GM23248 (cell line): ENCODE measurements at regions not wholly inside any gene's neighbourhood (a gene's known extent, or its start where the extent isn't known, plus 50 kb on each side); places are given as distances from the start of the nearest gene placed in this dataset.
"Not testable (repeated sequence)": the region's sequence is repeated elsewhere in the genome, so short reads cannot be mapped to it uniquely, and the experiment has no call there.

Experiments used
- DNase-seq: peaks from one replicate; pipeline ENCODE4 v3.0.0-alpha.2; 2015
- H2AFZ ChIP-seq: fragments of 200-600 bp; sonication (generic); 2 replicates; pipeline ENCODE4 v1.6.1; 2016; ENCODE audit warnings: antibody characterized with exemption
- H3F3A ChIP-seq: fragments of 200-600 bp; sonication (generic); 2 replicates; pipeline ENCODE4 v1.6.1; 2016; ENCODE audit warnings: mild to moderate bottlenecking, antibody characterized with exemption, mixed run types; ENCODE audit not compliant: insufficient read depth
- H3K27ac ChIP-seq: fragments of 200-600 bp; sonication (generic); 2 replicates; pipeline ENCODE4 v1.5.1; 2016; ENCODE audit warnings: mild to moderate bottlenecking
- H3K27me3 ChIP-seq: fragments of 200-600 bp; sonication (generic); replicated peaks from 2 replicates; pipeline ENCODE4 v1.6.1; 2016; ENCODE audit warnings: mild to moderate bottlenecking; ENCODE audit not compliant: insufficient read depth
- H3K36me3 ChIP-seq: fragments of 200-600 bp; sonication (generic); 2 replicates; pipeline ENCODE4 v1.6.1; 2016; ENCODE audit warnings: low read depth, mild to moderate bottlenecking
- H3K4me1 ChIP-seq: fragments of 200-600 bp; sonication (generic); 2 replicates; pipeline ENCODE4 v1.6.1; 2016; ENCODE audit warnings: mild to moderate bottlenecking; ENCODE audit not compliant: insufficient read depth
- H3K4me2 ChIP-seq: fragments of 200-600 bp; sonication (generic); one replicate; pipeline ENCODE4 v1.6.1; 2016; ENCODE audit warnings: mild to moderate bottlenecking; ENCODE audit not compliant: unreplicated experiment
- H3K4me3 ChIP-seq: fragments of 200-600 bp; sonication (generic); 2 replicates; pipeline ENCODE4 v1.5.1; 2016; ENCODE audit warnings: mild to moderate bottlenecking
- H3K79me2 ChIP-seq: fragments of 200-600 bp; sonication (generic); 2 replicates; pipeline ENCODE4 v1.6.1; 2016; ENCODE audit warnings: mild to moderate bottlenecking; ENCODE audit not compliant: insufficient read depth
- H3K9ac ChIP-seq: fragments of 200-600 bp; sonication (generic); 2 replicates; pipeline ENCODE4 v1.6.1; 2016; ENCODE audit warnings: mild to moderate bottlenecking
- H3K9me2 ChIP-seq: fragments of 200-600 bp; sonication (generic); 2 replicates; pipeline ENCODE4 v1.6.1; 2016; ENCODE audit warnings: mixed run types, mild to moderate bottlenecking, moderate library complexity; ENCODE audit not compliant: insufficient read depth
- H3K9me3 ChIP-seq: fragments of 200-600 bp; sonication (generic); one replicate; pipeline ENCODE4 v1.6.1; 2017; ENCODE audit warnings: low read depth
- H4K20me1 ChIP-seq: fragments of 200-600 bp; sonication (generic); 2 replicates; pipeline ENCODE4 v1.6.0; 2016; ENCODE audit not compliant: insufficient read depth
- EZH2 ChIP-seq: fragments of 200-600 bp; sonication (generic); IDR thresholded peaks from 2 replicates; pipeline ENCODE4 v1.6.1; 2018; ENCODE audit warnings: antibody characterized with exemption, mild to moderate bottlenecking; ENCODE audit not compliant: insufficient read depth, poor library complexity, severe bottlenecking
- EZH2phosphoT487 ChIP-seq: fragments of 200-600 bp; sonication (generic); IDR thresholded peaks from 2 replicates; pipeline ENCODE4 v1.6.1; 2018; ENCODE audit warnings: antibody characterized with exemption, moderate library complexity, mild to moderate bottlenecking, low read depth; ENCODE audit not compliant: insufficient read depth
- WGBS, 2 experiments: methylation state at CpG; one replicate each; pipeline ENCODE4 v1.1.6; 2015 to 2017; ENCODE audit warnings: low lambda C conversion rate in 2 of 2, low coverage in 1 of 2; ENCODE audit errors: missing lambda C conversion rate in 2 of 2; 5-methylcytosine and 5-hydroxymethylcytosine counted together
- in situ Hi-C: fragments of 300-500 bp; cut with MboI; formaldehyde crosslinking; loops from 2 replicates; pipeline ENCODE4 v1.15.0; 2020

GRCh38 chrX:117429501-117429900 is 687.1 kb downstream of the KLHL13 start:
- in situ Hi-C loops = no loop called here
- Histone ChIP-seq H4K20me1 (no peaks in the 10 kb centered on the region), H3K79me2 (no peaks in the 10 kb centered on the region), H3K4me1 (no peaks in the 10 kb centered on the region), H3K9ac (no peak overlapping the region), H3K4me2 (no peak overlapping the region), H3K4me3 (no peak overlapping the region), H3K9me2 (no peaks in the 10 kb centered on the region), H3K9me3 (no peaks in the 10 kb centered on the region), H3K36me3 (no peaks in the 10 kb centered on the region), H3F3A (no peaks in the 10 kb centered on the region), H3K27ac (no peak overlapping the region), H3K27me3 (no peaks in the 10 kb centered on the region), H2AFZ (no peak overlapping the region)
- DNase-seq = no peak
- WGBS, 2 experiments = 0% methylated on average over 2 of the region's 2 CpGs
- no peak for TF ChIP-seq EZH2
- TF ChIP-seq EZH2phosphoT487 = no peak

GRCh38 chrX:117407449-117408150 is 709.0 kb downstream of the KLHL13 start:
- in situ Hi-C loops = no loop called here
- Histone ChIP-seq H3K9me2 (no peaks in the 10 kb centered on the region), H3F3A (no peaks in the 10 kb centered on the region), H3K9ac (no peak overlapping the region), H3K9me3 (no peaks in the 10 kb centered on the region), H3K4me1 (no peaks in the 10 kb centered on the region), H3K27ac (no peak overlapping the region), H3K36me3 (no peaks in the 10 kb centered on the region), H2AFZ (no peak overlapping the region), H3K4me3 (no peak overlapping the region), H4K20me1 (no peaks in the 10 kb centered on the region), H3K79me2 (no peaks in the 10 kb centered on the region), H3K27me3 (no peaks in the 10 kb centered on the region), H3K4me2 (no peak overlapping the region)
- DNase-seq = no peak
- 20 to 49% methylated on average over 4 of the region's 4 CpGs for WGBS, 2 experiments
- TF ChIP-seq EZH2phosphoT487 = no peak
- TF ChIP-seq EZH2 = no peak

DNA sequence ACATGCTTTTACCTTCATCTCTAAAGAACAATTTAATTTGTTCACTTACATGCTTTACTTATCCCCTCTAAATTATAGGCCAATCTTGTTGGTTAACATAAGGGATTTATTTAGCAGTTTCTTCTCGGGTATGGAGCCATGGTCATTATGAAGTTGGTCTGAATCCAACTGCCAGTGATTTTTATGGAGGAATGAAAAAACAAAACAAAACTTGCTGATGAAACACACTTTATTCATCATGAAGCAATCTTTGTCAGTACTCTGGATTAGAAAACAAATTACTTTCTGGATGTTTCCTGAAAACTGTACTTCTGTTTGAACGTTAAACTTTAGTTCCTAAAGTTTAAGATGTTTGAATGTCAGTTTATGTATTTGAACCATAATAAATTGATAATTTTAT is 715.8 kb downstream of the KLHL13 start:
- Histone ChIP-seq H3K27ac (no peak overlapping the region), H3K27me3 (no peaks in the 10 kb centered on the region), H3K9ac (no peak overlapping the region), H3K9me3 (no peaks in the 10 kb centered on the region), H3K9me2 (no peaks in the 10 kb centered on the region), H3K4me2 (no peak overlapping the region), H3F3A (no peaks in the 10 kb centered on the region), H3K4me1 (no peaks in the 10 kb centered on the region), H4K20me1 (no peaks in the 10 kb centered on the region), H2AFZ (no peak overlapping the region), H3K4me3 (no peak overlapping the region), H3K79me2 (no peaks in the 10 kb centered on the region), H3K36me3 (no peaks in the 10 kb centered on the region)
- DNase-seq = no peak
- no peak for TF ChIP-seq EZH2
- TF ChIP-seq EZH2phosphoT487 = no peak
- in situ Hi-C loops = no loop called here
- 0 to 4% methylated on average over 2 of the region's 2 CpGs for WGBS, 2 experiments

DNA sequence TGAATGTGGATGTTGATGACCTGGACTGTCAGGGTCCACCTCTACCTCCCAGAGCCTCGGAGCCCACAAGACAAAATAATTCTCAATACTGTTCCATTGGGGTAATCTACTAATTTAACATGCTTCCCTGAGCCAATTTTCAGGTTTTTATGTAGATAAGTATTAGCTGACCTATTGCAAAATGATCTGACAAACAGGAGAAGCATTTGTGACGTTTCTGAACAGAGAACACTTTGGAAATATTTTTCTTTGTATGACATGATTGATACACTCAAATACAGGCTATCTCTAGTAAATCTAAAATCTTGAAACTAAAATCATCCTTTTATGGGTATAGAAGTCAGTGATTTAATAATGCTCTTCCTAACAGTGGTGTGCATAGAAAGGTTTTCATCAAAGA is 716.6 kb downstream of the KLHL13 start:
- no peaks in the 10 kb centered on the region for H3K36me3 ChIP-seq
- H3K9me2 ChIP-seq = no peaks in the 10 kb centered on the region
- no peaks in the 10 kb centered on the region for H4K20me1 ChIP-seq
- H2AFZ ChIP-seq = no peak overlapping the region
- TF ChIP-seq EZH2phosphoT487 (no peak), EZH2 (no peak)
- H3K9ac ChIP-seq = no peak overlapping the region
- no peaks in the 10 kb centered on the region for H3K4me1 ChIP-seq
- no peaks in the 10 kb centered on the region for H3F3A ChIP-seq
- H3K4me3 ChIP-seq = no peak overlapping the region
- no peak overlapping the region for H3K27ac ChIP-seq
- no peak overlapping the region for H3K4me2 ChIP-seq
- no peaks in the 10 kb centered on the region for H3K27me3 ChIP-seq
- no peaks in the 10 kb centered on the region for H3K79me2 ChIP-seq
- 6 to 7% methylated on average over 2 of the region's 2 CpGs for WGBS, 2 experiments
- DNase-seq = no peak
- in situ Hi-C loops = no loop called here
- no peaks in the 10 kb centered on the region for H3K9me3 ChIP-seq

DNA sequence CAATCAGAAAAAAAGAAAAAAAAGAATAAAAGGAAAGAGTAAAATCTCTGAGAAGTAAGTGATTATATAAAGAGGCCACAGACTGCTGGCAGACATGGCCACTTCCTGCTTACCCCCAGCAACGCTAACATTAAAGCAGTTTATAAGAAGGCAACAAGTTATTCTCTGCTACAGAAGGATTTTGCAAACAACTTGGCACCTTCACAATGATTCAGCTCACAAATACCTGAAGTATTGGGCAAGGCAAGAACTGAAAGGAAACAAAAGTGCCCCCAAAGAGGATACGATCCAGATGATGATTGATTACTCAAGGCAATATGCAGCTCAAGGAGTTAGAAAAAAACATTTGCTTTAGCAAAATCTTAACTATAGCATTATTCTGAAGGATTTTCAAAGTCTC is 718.8 kb downstream of the KLHL13 start:
- no peaks in the 10 kb centered on the region for H3K9me2 ChIP-seq
- in situ Hi-C loops = no loop called here
- H3K27ac ChIP-seq = no peak overlapping the region
- H3K27me3 ChIP-seq = no peaks in the 10 kb centered on the region
- no peaks in the 10 kb centered on the region for H4K20me1 ChIP-seq
- TF ChIP-seq EZH2 = no peak
- TF ChIP-seq EZH2phosphoT487 = no peak
- H3K79me2 ChIP-seq = no peaks in the 10 kb centered on the region
- no peaks in the 10 kb centered on the region for H3K9me3 ChIP-seq
- H3K9ac ChIP-seq = no peak overlapping the region
- no peaks in the 10 kb centered on the region for H3K4me1 ChIP-seq
- H3K4me3 ChIP-seq = no peak overlapping the region
- no peak overlapping the region for H3K4me2 ChIP-seq
- WGBS, 2 experiments = 30 to 51% methylated on average over 2 of the region's 2 CpGs
- no peaks in the 10 kb centered on the region for H3K36me3 ChIP-seq
- no peak overlapping the region for H2AFZ ChIP-seq
- no peaks in the 10 kb centered on the region for H3F3A ChIP-seq
- no peak for DNase-seq

GRCh38 chrX:117394506-117395070 is 722.0 kb downstream of the KLHL13 start:
- H3F3A ChIP-seq, H3K4me3 ChIP-seq, H3K9me3 ChIP-seq, in situ Hi-C loops, H2AFZ ChIP-seq, H3K27ac ChIP-seq, H3K36me3 ChIP-seq, H3K9ac ChIP-seq, H3K9me2 ChIP-seq, H3K4me1 ChIP-seq, H3K79me2 ChIP-seq, H4K20me1 ChIP-seq, H3K4me2 ChIP-seq, H3K27me3 ChIP-seq, DNase-seq: not testable (repeated sequence)
- WGBS, 2 experiments = 81 to 100% methylated on average over 2 to 9 of the region's 33 CpGs

- H3K4me1 ChIP-seq, H3K9me2 ChIP-seq, H2AFZ ChIP-seq, H3K4me3 ChIP-seq, H3F3A ChIP-seq, H3K9me3 ChIP-seq, in situ Hi-C loops, H3K27me3 ChIP-seq, H3K79me2 ChIP-seq, H3K4me2 ChIP-seq, H3K9ac ChIP-seq, DNase-seq, H3K36me3 ChIP-seq, H3K27ac ChIP-seq, H4K20me1 ChIP-seq: not testable (repeated sequence)
- 10 to 33% methylated on average over 2 to 5 of the region's 5 CpGs for WGBS, 2 experiments
Measured at GRCh38 chrX:117392360-117392759, 724.2 kb downstream of the KLHL13 start.
